Fibroblast of skin of left biceps (primary cell): ENCODE measurements at regions not wholly inside any gene's neighbourhood (a gene's known extent, or its start where the extent isn't known, plus 50 kb on each side); places are given as distances from the start of the nearest gene placed in this dataset.
A peak's percentile ranks its signal among the peaks of the same experiment; 100 is the strongest.

ENCODE experiments used
- DNase-seq, 2 experiments: peaks; one replicate each; pipeline ENCODE4 v3.0.0-alpha.2; 2013; ENCODE audit warnings: low read depth in 2 of 2

- no peak for DNase-seq
Observed at GRCh38 chr22:27115410-27115809, 458.0 kb downstream of the MIAT start.

- no peak for DNase-seq
Observed at GRCh38 chr22:27115816-27116256, 458.4 kb downstream of the MIAT start.

- no peak for DNase-seq
Observed at GRCh38 chr22:27116312-27117086, 459.1 kb downstream of the MIAT start.

GRCh38 chr22:27120036-27120435 lies 462.6 kb downstream of the MIAT start:
- DNase-seq, result no peak

GRCh38 chr22:27122574-27122973 lies 465.2 kb downstream of the MIAT start:
- no peak for DNase-seq

- DNase-seq, result no peak
Observed at GRCh38 chr22:27123880-27124279, 466.5 kb downstream of the MIAT start.

GRCh38 chr22:27124351-27124966 lies 467.1 kb downstream of the MIAT start:
- DNase-seq, result no peak

- DNase-seq, result no peak
Observed at GRCh38 chr22:27125539-27125938, 468.2 kb downstream of the MIAT start.

GRCh38 chr22:27127911-27128310 lies 470.5 kb downstream of the MIAT start:
- DNase-seq, result no peak

GRCh38 chr22:27128461-27129085 lies 471.2 kb downstream of the MIAT start:
- no peak for DNase-seq

- peak in 1 of 2 experiments; percentile 59 for DNase-seq
Observed at GRCh38 chr22:27129266-27129665, 471.9 kb downstream of the MIAT start.

GRCh38 chr22:27130906-27131305 lies 473.5 kb downstream of the MIAT start:
- no peak for DNase-seq

- no peak for DNase-seq
Observed at GRCh38 chr22:27131346-27131745, 474.0 kb downstream of the MIAT start.

- DNase-seq, result no peak
Observed at GRCh38 chr22:27132400-27132799, 475.0 kb downstream of the MIAT start.

- no peak for DNase-seq
Observed at GRCh38 chr22:27133019-27133431, 475.6 kb downstream of the MIAT start.

- no peak for DNase-seq
Observed at GRCh38 chr22:27133681-27134314, 476.4 kb downstream of the MIAT start.

- peak; percentile 79 for DNase-seq
Observed at GRCh38 chr22:27134315-27134701, 476.9 kb downstream of the MIAT start.

GRCh38 chr22:27135031-27135981 lies 477.9 kb downstream of the MIAT start:
- peak; percentile 79 to 80 for DNase-seq

GRCh38 chr22:27136596-27136995 lies 479.2 kb downstream of the MIAT start:
- DNase-seq, result no peak

- DNase-seq, result no peak
Observed at GRCh38 chr22:27137871-27138337, 480.5 kb downstream of the MIAT start.

- no peak for DNase-seq
Observed at GRCh38 chr22:27138471-27138870, 481.1 kb downstream of the MIAT start.
